HEK293T (cell line): ENCODE measurements at regions not wholly inside any gene's neighbourhood (a gene's known extent, or its start where the extent isn't known, plus 50 kb on each side); places are given as distances from the start of the nearest gene placed in this dataset.
"Not testable (repeated sequence)": the region's sequence is repeated elsewhere in the genome, so short reads cannot be mapped to it uniquely, and the experiment has no call there.

Source experiments
- CTCF ChIA-PET: fragments of 350-600 bp; formaldehyde crosslinking; extraction: SDS; loops from one replicate; lab custom pipeline; 2021; ENCODE audit warnings: antibody characterized with exemption, inconsistent platforms; lab: Yijun Ruan, JAX
- POLR2A ChIA-PET: fragments of 350-600 bp; formaldehyde crosslinking; extraction: SDS; loops from one replicate; lab custom pipeline; 2020; ENCODE audit warnings: antibody characterized with exemption, inconsistent platforms; lab: Yijun Ruan, JAX
- DNase-seq: peaks from one replicate; pipeline ENCODE4 v3.0.0; 2012; ENCODE audit warnings: mixed read lengths; ENCODE audit errors: extremely low spot score
- ARNT ChIP-seq: fragments of 450-650 bp; IDR thresholded peaks from 2 replicates; pipeline ENCODE4 v1.6.1; 2017; ENCODE audit warnings: mild to moderate bottlenecking
- BHLHE40 ChIP-seq: fragments of 450-650 bp; IDR thresholded peaks from 2 replicates; pipeline ENCODE4 v1.6.1; 2016; ENCODE audit warnings: mild to moderate bottlenecking, moderate library complexity, borderline replicate concordance
- CTBP1 ChIP-seq: fragments of 450-650 bp; IDR thresholded peaks from 2 replicates; pipeline ENCODE4 v1.6.1; 2016; ENCODE audit warnings: borderline replicate concordance
- ELF4 ChIP-seq: fragments of 450-650 bp; IDR thresholded peaks from 2 replicates; pipeline ENCODE4 v1.6.1; 2017; ENCODE audit warnings: antibody characterized with exemption
- FOXA1 ChIP-seq: fragments of 450-650 bp; IDR thresholded peaks from 2 replicates; pipeline ENCODE4 v1.6.1; 2016; ENCODE audit warnings: mild to moderate bottlenecking
- FOXK2 ChIP-seq: fragments of 450-650 bp; IDR thresholded peaks from 2 replicates; pipeline ENCODE4 v1.6.1; 2016; ENCODE audit warnings: mild to moderate bottlenecking
- FOXM1 ChIP-seq: fragments of 450-650 bp; IDR thresholded peaks from 2 replicates; pipeline ENCODE4 v1.6.1; 2017; ENCODE audit warnings: mild to moderate bottlenecking, borderline replicate concordance
- HDGF ChIP-seq: fragments of 450-650 bp; IDR thresholded peaks from 2 replicates; pipeline ENCODE4 v1.6.1; 2017; ENCODE audit warnings: antibody characterized with exemption, borderline replicate concordance
- L3MBTL2 ChIP-seq: fragments of 450-650 bp; conservative IDR thresholded peaks from 2 replicates; pipeline ENCODE4 v1.6.1; 2016; ENCODE audit warnings: mild to moderate bottlenecking
- LEF1 ChIP-seq: fragments of 450-650 bp; IDR thresholded peaks from 2 replicates; pipeline ENCODE4 v1.6.1; 2017; ENCODE audit warnings: mild to moderate bottlenecking, borderline replicate concordance
- NFRKB ChIP-seq: fragments of 450-650 bp; IDR thresholded peaks from 2 replicates; pipeline ENCODE4 v1.6.1; 2016; ENCODE audit warnings: mild to moderate bottlenecking, moderate library complexity
- PKNOX1 ChIP-seq: fragments of 450-650 bp; IDR thresholded peaks from 2 replicates; pipeline ENCODE4 v1.6.1; 2016
- SP1 ChIP-seq: fragments of 450-650 bp; IDR thresholded peaks from 2 replicates; pipeline ENCODE4 v1.6.1; 2017
- SUZ12 ChIP-seq: fragments of 450-650 bp; IDR thresholded peaks from 2 replicates; pipeline ENCODE4 v1.6.1; 2016; ENCODE audit warnings: mild to moderate bottlenecking
- TARDBP ChIP-seq: fragments of 450-650 bp; IDR thresholded peaks from 2 replicates; pipeline ENCODE4 v1.6.1; 2016
- ZNF384 ChIP-seq: fragments of 450-650 bp; IDR thresholded peaks from 2 replicates; pipeline ENCODE4 v1.6.1; 2016

- TF ChIP-seq ELF4 (no peak), FOXK2 (no peak), ZNF384 (no peak), NFRKB (no peak), CTBP1 (no peak), SUZ12 (no peak), ARNT (no peak), TARDBP (no peak), PKNOX1 (no peak), L3MBTL2 (no peak), FOXA1 (no peak), BHLHE40 (no peak), HDGF (no peak), LEF1 (no peak), SP1 (no peak), FOXM1 (no peak)
- CTCF ChIA-PET, result interaction anchor here (1.0 to 1.2 kb wide), 2 partner anchors 38 to 553 kb away, joined by 3 to 4 read pairs; no protein-coding TSS in a partner anchor
Observed at GRCh38 chr3:81339040-81339845, 422.2 kb downstream of the GBE1 start.

GRCh38 chr3:81336470-81336869 lies 425.0 kb downstream of the GBE1 start:
- POLR2A ChIA-PET, result no interaction called here
- CTCF ChIA-PET, result no interaction called here

More at GRCh38 chr3:81339040-81339845, 422.2 kb downstream of the GBE1 start:
- POLR2A ChIA-PET, result no interaction called here
- peak; percentile 11 for DNase-seq

GRCh38 chr3:81329835-81330234 lies 431.6 kb downstream of the GBE1 start:
- DNase-seq, POLR2A ChIA-PET, CTCF ChIA-PET: not testable (repeated sequence)

More at GRCh38 chr3:81336470-81336869, 425.0 kb downstream of the GBE1 start:
- TF ChIP-seq L3MBTL2 (no peak), HDGF (no peak), PKNOX1 (no peak), SP1 (no peak), SUZ12 (no peak), ZNF384 (no peak), ARNT (no peak), LEF1 (no peak)
- DNase-seq, result no peak

GRCh38 chr3:81326245-81326644 lies 435.2 kb downstream of the GBE1 start:
- ChIA-PET POLR2A (no interaction called here), CTCF (no interaction called here)
- DNase-seq, result no peak
- TF ChIP-seq ELF4 (no peak), TARDBP (no peak), BHLHE40 (no peak), PKNOX1 (no peak), L3MBTL2 (no peak), FOXM1 (no peak), HDGF (no peak), FOXA1 (no peak), ZNF384 (no peak), LEF1 (no peak), SUZ12 (no peak), CTBP1 (no peak), ARNT (no peak), SP1 (no peak), FOXK2 (no peak), NFRKB (no peak)

- no peak for DNase-seq
- POLR2A ChIA-PET, result no interaction called here
- TF ChIP-seq SP1 (no peak), ZNF384 (no peak), FOXK2 (no peak), FOXA1 (no peak), NFRKB (no peak), ELF4 (no peak)
- CTCF ChIA-PET, result no interaction called here
Observed at GRCh38 chr3:81320862-81321261, 440.6 kb downstream of the GBE1 start.

- DNase-seq, result no peak
- CTCF ChIA-PET, result no interaction called here
- POLR2A ChIA-PET, result no interaction called here
- TF ChIP-seq L3MBTL2 (no peak), PKNOX1 (peak; percentile 58)
Observed at GRCh38 chr3:81315030-81315429, 446.4 kb downstream of the GBE1 start.
